NCI-H69 (cell line): ENCODE measurements at regions not wholly inside any gene's neighbourhood (a gene's known extent, or its start where the extent isn't known, plus 50 kb on each side); places are given as distances from the start of the nearest gene placed in this dataset.

Source experiments
- DNase-seq: peaks from one replicate; lab custom pipeline; 2025; lab: John Stamatoyannopoulos, UW

DNA sequence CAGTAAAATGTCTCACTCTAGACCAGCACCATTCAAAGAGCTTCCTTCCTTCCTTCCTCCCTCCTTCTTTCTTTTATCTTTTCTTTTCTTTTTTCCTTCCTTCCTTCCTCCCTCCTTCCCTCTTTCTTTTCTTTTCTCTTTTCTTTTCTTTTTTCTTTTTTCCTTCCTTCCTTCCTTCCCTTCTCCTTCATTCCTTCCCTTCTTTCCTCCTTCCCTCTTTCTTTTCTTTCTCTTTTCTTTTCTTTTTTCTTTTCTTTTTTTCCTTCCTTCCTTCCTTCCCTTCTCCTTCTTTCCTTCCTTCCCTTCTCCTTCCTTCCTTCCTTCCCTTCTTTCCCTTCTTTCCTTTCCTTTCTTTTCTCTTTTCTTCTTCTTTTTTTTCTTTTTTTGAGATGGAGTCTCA, 985.1 kb downstream of the DSC3 start:
- DNase-seq, result no peak

DNA sequence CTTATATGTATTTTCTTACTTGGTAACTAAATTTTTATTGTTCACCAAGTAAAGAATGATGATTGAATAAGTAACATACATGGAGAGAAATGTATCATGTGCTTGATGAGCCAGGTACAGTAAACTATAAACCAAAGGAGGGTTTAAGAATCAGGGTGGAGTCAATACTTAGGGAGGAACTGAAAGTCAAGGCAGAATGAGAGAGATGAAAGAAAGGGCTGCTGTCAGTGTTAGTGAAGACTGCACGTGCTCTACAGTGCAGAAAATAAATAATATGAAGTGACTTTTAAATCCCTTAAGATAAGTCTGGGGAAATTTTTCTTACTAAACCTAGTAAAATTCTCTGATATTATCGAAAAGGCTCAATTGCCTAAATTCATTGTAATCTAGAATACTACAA, 986.0 kb downstream of the DSC3 start:
- no peak for DNase-seq

DNA sequence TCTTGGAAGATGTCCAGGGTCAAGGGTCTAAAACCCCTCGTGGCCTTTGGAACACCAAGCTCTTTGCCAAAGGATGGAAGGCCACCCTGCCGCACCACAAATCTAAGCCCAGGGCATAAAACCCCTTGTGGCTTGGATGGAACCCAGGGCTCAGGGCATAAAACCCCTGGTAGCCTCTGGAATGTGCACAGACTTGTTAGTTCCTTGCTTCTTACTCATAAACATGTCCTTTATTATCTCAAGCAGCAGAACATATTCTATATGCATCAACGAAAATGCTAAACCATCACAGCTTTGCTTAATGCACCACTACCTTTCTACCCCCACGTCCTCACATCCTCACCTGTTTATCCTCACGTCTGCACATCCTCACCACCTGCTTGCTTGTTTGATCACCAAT, 998.0 kb downstream of the DSC3 start:
- no peak for DNase-seq

GRCh38 chr18:30039201-30039600, 1003.3 kb downstream of the DSC3 start:
- DNase-seq, result no peak

DNA sequence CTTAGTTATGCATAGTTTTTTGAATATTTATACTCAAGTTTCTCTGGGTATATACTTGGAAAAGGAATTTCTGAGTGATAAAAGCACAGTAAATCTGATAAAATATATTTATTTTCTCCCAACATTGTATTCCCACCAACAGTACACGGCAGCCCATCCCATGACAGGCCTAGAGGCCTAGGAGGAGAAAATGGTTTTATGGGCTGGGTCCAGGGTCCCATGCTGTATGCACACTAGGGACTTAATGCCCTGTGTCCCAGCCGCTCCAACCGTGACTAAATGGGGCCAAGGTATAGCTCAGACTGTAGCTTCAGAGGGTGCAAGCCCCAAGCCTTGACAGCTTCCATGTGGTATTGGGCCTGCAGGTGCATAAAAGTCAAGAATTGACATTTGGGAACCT, 1007.7 kb downstream of the DSC3 start:
- DNase-seq, result no peak

GRCh38 chr18:30016179-30016578, 1026.4 kb downstream of the DSC3 start:
- DNase-seq, result no peak

- DNase-seq, result no peak
These were observed 1037.6 kb downstream of the DSC3 start for GRCh38 chr18:30004965-30005364.

GRCh38 chr18:29982218-29982617, 1060.3 kb downstream of the DSC3 start:
- DNase-seq, result no peak

GRCh38 chr18:29979881-29980280, 1062.7 kb downstream of the DSC3 start:
- no peak for DNase-seq

DNA sequence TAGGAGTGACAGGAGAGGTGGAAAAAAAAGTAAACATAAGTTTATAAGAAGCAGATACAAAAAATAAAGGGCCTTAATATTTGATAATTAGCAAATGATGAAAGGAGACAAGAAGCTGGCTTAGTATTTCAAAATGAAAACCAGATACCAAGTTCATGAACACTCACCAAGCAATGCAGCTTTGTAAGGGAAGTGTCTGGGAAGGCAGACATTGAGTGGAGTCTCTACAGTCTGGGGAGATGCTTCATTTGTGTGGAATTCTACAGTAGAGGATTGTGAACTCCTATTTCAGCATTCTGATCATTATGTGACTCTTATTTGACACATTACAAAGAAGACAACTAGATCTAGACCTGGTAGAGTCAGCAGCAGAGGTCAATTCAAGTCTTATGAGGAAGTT, 1072.7 kb downstream of the DSC3 start:
- DNase-seq, result no peak

- no peak for DNase-seq
These were observed 1080.0 kb downstream of the DSC3 start for GRCh38 chr18:29962579-29962978.

- no peak for DNase-seq
These were observed 1082.0 kb downstream of the DSC3 start for GRCh38 chr18:29960539-29960938.

GRCh38 chr18:29930231-29930630, 1112.3 kb downstream of the DSC3 start:
- no peak for DNase-seq

DNA sequence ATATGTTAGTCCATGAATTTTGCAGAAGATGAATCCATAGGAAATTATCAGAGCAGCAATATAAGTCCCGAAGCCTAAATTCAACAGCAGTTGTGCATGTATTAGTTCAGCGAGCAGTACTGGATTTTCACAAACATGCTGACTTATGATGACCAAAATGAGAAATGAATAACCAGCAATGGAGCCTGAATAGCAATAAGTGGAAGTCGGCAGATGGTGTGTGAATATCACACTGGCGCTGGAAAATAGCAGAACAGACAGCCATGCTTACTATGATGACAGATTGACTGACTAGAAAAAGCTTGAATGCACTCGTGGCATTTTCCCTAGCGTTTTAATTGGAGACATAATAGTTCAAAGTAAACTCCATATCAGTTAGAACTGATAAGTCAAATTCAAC, 1114.5 kb downstream of the DSC3 start:
- no peak for DNase-seq

- DNase-seq, result no peak
These were observed 1117.0 kb downstream of the DSC3 start for GRCh38 chr18:29925566-29925965.

GRCh38 chr18:29912351-29912750, 1130.2 kb downstream of the DSC3 start:
- no peak for DNase-seq

- peak; percentile 11 for DNase-seq
These were observed 1149.5 kb downstream of the DSC3 start for GRCh38 chr18:29892960-29893558.

DNA sequence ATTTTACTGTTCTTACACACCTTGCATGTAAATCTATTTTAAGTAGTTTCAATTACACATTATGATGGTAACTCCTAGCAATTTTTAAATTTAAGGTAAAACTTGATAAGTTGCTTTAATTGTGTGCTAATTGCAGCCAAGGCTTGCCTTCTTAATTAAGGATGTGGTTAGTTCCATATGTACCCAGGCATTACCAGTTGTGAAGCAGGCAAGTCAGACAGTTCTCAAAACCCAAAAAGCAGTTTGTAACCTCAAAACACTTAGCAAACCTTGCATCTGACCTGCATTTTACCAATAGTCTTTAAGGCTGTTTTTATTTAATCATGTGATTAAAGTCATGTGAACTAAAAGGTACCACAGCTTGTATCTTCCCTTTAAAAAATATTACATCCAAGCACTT, 1159.4 kb downstream of the DSC3 start:
- DNase-seq, result no peak

GRCh38 chr18:29882620-29883019, 1159.9 kb downstream of the DSC3 start:
- no peak for DNase-seq

DNA sequence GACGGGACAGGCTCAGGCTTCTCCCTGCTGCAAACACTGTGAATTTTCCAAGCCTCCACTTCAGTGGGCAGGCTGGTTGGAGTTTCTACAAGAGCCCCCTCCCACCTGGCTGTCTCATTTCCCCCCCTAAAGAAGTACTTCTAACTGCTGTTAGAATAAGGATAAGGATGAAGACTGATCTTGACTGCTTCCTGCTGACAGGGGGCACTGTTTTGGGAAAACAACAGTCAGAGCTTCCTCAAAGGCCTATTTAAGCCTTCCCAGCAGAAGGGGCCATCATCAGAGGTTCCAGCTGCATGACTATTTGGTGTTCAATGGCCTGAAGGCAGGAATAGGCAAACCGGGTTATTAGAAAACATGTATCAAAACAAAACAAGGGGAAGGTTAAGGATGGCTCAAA, 1162.8 kb downstream of the DSC3 start:
- no peak for DNase-seq

DNA sequence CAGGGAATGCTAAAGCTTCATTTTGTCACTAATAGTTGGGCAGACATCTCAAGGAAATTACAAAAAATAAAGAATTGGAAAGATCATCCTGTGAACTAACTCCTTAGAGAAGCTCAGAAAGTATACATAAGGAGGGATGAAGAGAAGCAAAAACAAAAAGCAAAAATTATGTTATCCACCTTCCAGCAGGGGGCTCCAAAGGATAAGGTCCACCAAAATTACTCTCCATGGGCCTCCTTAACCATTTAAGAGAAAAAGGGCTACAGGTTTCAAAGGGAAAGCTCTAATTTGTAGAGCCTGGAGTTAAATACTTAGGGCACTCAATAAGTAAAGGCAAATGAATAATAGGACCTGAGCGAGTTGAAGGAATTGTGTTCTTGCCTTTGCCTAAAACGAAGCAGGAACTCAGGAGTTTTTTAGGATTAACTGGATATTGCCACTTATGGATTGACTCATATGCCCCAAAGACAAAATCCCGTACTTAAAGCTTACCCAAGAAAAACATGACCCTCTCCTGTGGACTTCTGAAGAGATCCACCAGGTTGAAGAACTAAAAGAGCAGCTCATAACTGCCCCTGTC, 1167.9 kb downstream of the DSC3 start:
- peak; percentile 49 for DNase-seq

GRCh38 chr18:29873211-29873610, 1169.3 kb downstream of the DSC3 start:
- no peak for DNase-seq

GRCh38 chr18:29871246-29871645, 1171.3 kb downstream of the DSC3 start:
- DNase-seq, result no peak

DNA sequence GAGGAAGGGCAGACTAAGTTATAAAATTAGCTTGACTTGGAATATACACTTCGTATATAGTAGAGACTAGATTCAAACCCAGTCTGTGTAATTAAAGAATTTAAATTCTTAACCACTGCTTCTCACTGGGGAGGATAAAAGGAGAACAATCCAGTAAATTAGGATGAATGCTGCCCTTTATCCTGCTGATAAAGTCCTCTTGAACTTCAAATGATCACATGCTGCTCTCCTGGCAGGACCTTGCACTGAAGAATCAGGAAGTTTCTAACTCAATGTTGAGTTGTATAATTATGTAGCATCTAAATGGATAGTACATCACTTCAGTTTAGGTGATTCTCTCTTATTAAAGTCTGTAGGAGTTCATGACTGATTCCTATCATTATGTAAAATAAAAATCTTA, 1179.7 kb downstream of the DSC3 start:
- DNase-seq, result no peak
